SK-N-SH (cell line): ENCODE measurements at regions not wholly inside any gene's neighbourhood (a gene's known extent, or its start where the extent isn't known, plus 50 kb on each side); places are given as distances from the start of the nearest gene placed in this dataset.

Source experiments
- CTCF ChIA-PET: fragments of 300-600, 350-600 bp; formaldehyde crosslinking; extraction: SDS; loops from one replicate; lab custom pipeline; 2021; lab: Yijun Ruan, JAX
- POLR2A ChIA-PET: fragments of 350-600 bp; sonication (Branson Sonifier 250); formaldehyde crosslinking; extraction: SDS; loops from one replicate; lab custom pipeline; 2020; ENCODE audit warnings: antibody characterized with exemption, inconsistent platforms; lab: Yijun Ruan, JAX
- DNase-seq: peaks from one replicate; pipeline ENCODE4 v3.0.0; 2012
- H2AFZ ChIP-seq: fragments of 200-600 bp; sonication (generic); 2 replicates; pipeline ENCODE4 v1.8.1; 2016; ENCODE audit warnings: antibody characterized with exemption, mild to moderate bottlenecking, low read depth
- H3F3A ChIP-seq: fragments of 200-600 bp; sonication (generic); replicated peaks from 2 replicates; pipeline ENCODE3; 2016; ENCODE audit warnings: antibody characterized with exemption, mild to moderate bottlenecking; ENCODE audit not compliant: insufficient read depth
- H3K27ac ChIP-seq, 2 experiments: fragments of 200-500 bp in 1 of 2; fragments of 200-600 bp in 1 of 2; sonication (Bioruptor generic) in 1 of 2; sonication (generic), shearing (Covaris generic) in 1 of 2; 2 replicates each; pipeline versions ENCODE4 v1.5.1 to v1.6.1; 2014 to 2016; ENCODE audit warnings: low read depth in 2 of 2, inconsistent platforms in 1 of 2, low read length in 1 of 2, mild to moderate bottlenecking in 1 of 2, mixed read lengths in 1 of 2
- H3K27me3 ChIP-seq: fragments of 200-600 bp; sonication (generic), shearing (Covaris generic); 2 replicates; pipeline ENCODE4 v1.6.1; 2016; ENCODE audit warnings: mixed run types; ENCODE audit not compliant: insufficient read depth
- H3K36me3 ChIP-seq, 2 experiments: fragments of 200-500 bp in 1 of 2; fragments of 200-600 bp in 1 of 2; sonication (Bioruptor generic) in 1 of 2; sonication (generic) in 1 of 2; replicated peaks in 1 of 2; 2 replicates each; pipeline versions ENCODE3 to v1.5.1; 2014 to 2016; ENCODE audit warnings: low read length in 1 of 2, mild to moderate bottlenecking in 1 of 2; ENCODE audit not compliant: insufficient read depth in 2 of 2, control insufficient read depth in 1 of 2
- H3K4me1 ChIP-seq, 2 experiments: fragments of 200-500 bp in 1 of 2; fragments of 200-600 bp in 1 of 2; sonication (Bioruptor generic) in 1 of 2; sonication (generic), shearing (Covaris generic) in 1 of 2; 2 replicates each; pipeline versions ENCODE4 v1.5.1 to v1.6.1; 2014 to 2016; ENCODE audit warnings: low read depth in 1 of 2, low read length in 1 of 2, mixed run types in 1 of 2; ENCODE audit not compliant: insufficient read depth in 2 of 2, control insufficient read depth in 1 of 2
- H3K4me2 ChIP-seq: fragments of 200-600 bp; sonication (generic), shearing (Covaris generic); 2 replicates; pipeline ENCODE4 v1.6.1; 2017; ENCODE audit warnings: mixed run types
- H3K4me3 ChIP-seq, 2 experiments: fragments of 200-500 bp in 1 of 2; fragments of 200-600 bp in 1 of 2; sonication (Bioruptor generic) in 1 of 2; sonication (generic), shearing (Covaris generic) in 1 of 2; 2 replicates each; pipeline versions ENCODE4 v1.5.1 to v1.8.1; 2014 to 2016; ENCODE audit warnings: low read depth in 2 of 2, inconsistent platforms in 1 of 2, low read length in 1 of 2, mild to moderate bottlenecking in 1 of 2, mixed read lengths in 1 of 2, moderate library complexity in 1 of 2
- H3K79me2 ChIP-seq: fragments of 200-600 bp; sonication (generic); 2 replicates; pipeline ENCODE4 v1.8.1; 2017; ENCODE audit warnings: mild to moderate bottlenecking; ENCODE audit not compliant: insufficient read depth
- H3K9ac ChIP-seq: fragments of 200-600 bp; sonication (generic); 2 replicates; pipeline ENCODE4 v1.6.1; 2017; ENCODE audit warnings: mixed run types
- H3K9me2 ChIP-seq: fragments of 200-600 bp; sonication (generic); 2 replicates; pipeline ENCODE4 v1.6.1; 2017; ENCODE audit warnings: mixed run types
- H3K9me3 ChIP-seq: fragments of 200-600 bp; sonication (generic); 2 replicates; pipeline ENCODE4 v1.6.1; 2017; ENCODE audit warnings: mixed run types, mild to moderate bottlenecking, moderate library complexity
- H4K20me1 ChIP-seq: fragments of 200-600 bp; sonication (generic); 2 replicates; pipeline ENCODE4 v1.6.1; 2017; ENCODE audit warnings: mild to moderate bottlenecking, mixed run types; ENCODE audit not compliant: insufficient read depth
- CHD2 ChIP-seq: fragments of 150-350 bp; IDR thresholded peaks from 2 replicates; pipeline ENCODE4 v1.6.1; 2018; ENCODE audit warnings: low read length; ENCODE audit not compliant: partially characterized antibody
- CTCF ChIP-seq: fragments of 200-600 bp; sonication (generic); IDR thresholded peaks from 2 replicates; pipeline ENCODE4 v1.6.1; 2017; ENCODE audit warnings: antibody characterized with exemption, mild to moderate bottlenecking, moderate library complexity
- ELF1 ChIP-seq: IDR thresholded peaks from 2 replicates; pipeline ENCODE4 v1.4.0; 2012
- EP300 ChIP-seq, 2 experiments: IDR thresholded peaks; 2 replicates each; pipeline versions ENCODE4 v1.4.0 to v1.6.1; 2012; ENCODE audit warnings: borderline replicate concordance in 1 of 2, low read depth in 1 of 2, low read length in 1 of 2
- IRF3 ChIP-seq: fragments of 150-350 bp; IDR thresholded peaks from 2 replicates; pipeline ENCODE4 v1.6.1; 2016; ENCODE audit warnings: mild to moderate bottlenecking, low read depth, low read length
- JUND ChIP-seq: IDR thresholded peaks from 2 replicates; pipeline ENCODE4 v1.4.0; 2012
- MAX ChIP-seq: IDR thresholded peaks from 2 replicates; pipeline ENCODE4 v1.4.0; 2012; ENCODE audit warnings: low read depth
- NRF1 ChIP-seq: IDR thresholded peaks from 2 replicates; pipeline ENCODE4 v1.6.1; 2012; ENCODE audit warnings: low read depth, mild to moderate bottlenecking, low read length
- RAD21 ChIP-seq: IDR thresholded peaks from 2 replicates; pipeline ENCODE4 v1.6.1; 2012; ENCODE audit warnings: mild to moderate bottlenecking, low read length
- REST ChIP-seq: IDR thresholded peaks from 2 replicates; pipeline ENCODE4 v1.6.1; 2012; ENCODE audit warnings: mild to moderate bottlenecking, low read depth, low read length, moderate library complexity
- SIN3A ChIP-seq: IDR thresholded peaks from 2 replicates; pipeline ENCODE4 v1.6.1; 2012; ENCODE audit warnings: low read depth, mild to moderate bottlenecking, low read length, moderate library complexity, borderline replicate concordance
- TAF1 ChIP-seq: IDR thresholded peaks from 2 replicates; pipeline ENCODE4 v1.6.1; 2012; ENCODE audit warnings: low read depth, mild to moderate bottlenecking, low read length, moderate library complexity, borderline replicate concordance
- USF2 ChIP-seq: fragments of 150-350 bp; IDR thresholded peaks from 2 replicates; pipeline ENCODE4 v1.6.1; 2017; ENCODE audit warnings: antibody characterized with exemption, low read length, low read depth, borderline replicate concordance
- ZBTB33 ChIP-seq: IDR thresholded peaks from 2 replicates; pipeline ENCODE4 v1.4.0; 2012; ENCODE audit warnings: low read depth, borderline replicate concordance
- WGBS: methylation state at CpG from one replicate; pipeline ENCODE4 v1.1.6; 2017; ENCODE audit warnings: low lambda C conversion rate; 5-methylcytosine and 5-hydroxymethylcytosine counted together

- Histone ChIP-seq H3K27me3 (no peaks in the 10 kb centered on the region; the same call in 1 of the 2 replicates), H3K27ac (no peak overlapping the region), H2AFZ (no peak overlapping the region), H3K9me3 (no peaks in the 10 kb centered on the region), H3K9me2 (no peaks in the 10 kb centered on the region), H3F3A (no peaks in the 10 kb centered on the region), H3K36me3 (no peaks in the 10 kb centered on the region), H4K20me1 (no peaks in the 10 kb centered on the region), H3K79me2 (no peaks in the 10 kb centered on the region)
- POLR2A ChIA-PET: no interaction called here
- TF ChIP-seq JUND (no peak), RAD21 (no peak), MAX (no peak)
- TF ChIP-seq, all 33 proteins: peak for 0
- WGBS: 56% methylated on average over 5 of the region's 5 CpGs
- Histone ChIP-seq H3K9ac (no peak overlapping the region), H3K4me1 (peaks cover 0 to 2% of the 10 kb centered on the region in 2 experiments; a peak in 1 of 4 replicates), H3K4me3 (no peak overlapping the region), H3K4me2 (no peak overlapping the region)
- CTCF ChIA-PET: interaction anchor here (1.1 kb wide), 1 partner anchor 10 kb away, joined by 3 read pairs; no protein-coding TSS in a partner anchor
- DNase-seq: no peak
Measured at GRCh38 chr4:152020073-152020472, 259.3 kb upstream of the GATB start.

- H3K4me2 ChIP-seq: no peak overlapping the region
Measured at GRCh38 chr4:152016303-152016620, 255.5 kb upstream of the GATB start.

More at GRCh38 chr4:152016303-152016620, 255.5 kb upstream of the GATB start:
- Histone ChIP-seq H3K79me2 (no peaks in the 10 kb centered on the region), H3K27ac (no peak overlapping the region), H3K9me3 (no peaks in the 10 kb centered on the region), H2AFZ (no peak overlapping the region), H3F3A (no peaks in the 10 kb centered on the region), H3K4me3 (no peak overlapping the region), H3K9ac (no peak overlapping the region), H3K27me3 (no peaks in the 10 kb centered on the region; the same call in 1 of the 2 replicates), H3K4me1 (no peaks in the 10 kb centered on the region), H3K9me2 (no peaks in the 10 kb centered on the region), H3K36me3 (no peaks in the 10 kb centered on the region), H4K20me1 (no peaks in the 10 kb centered on the region)
- 65% methylated on average over 5 of the region's 5 CpGs for WGBS
- CTCF ChIA-PET: interaction anchor here (0.6 to 0.9 kb wide), 2 partner anchors 57 to 306 kb away, joined by 3 read pairs; no protein-coding TSS in a partner anchor
- POLR2A ChIA-PET: no interaction called here
- TF ChIP-seq CTCF: no peak
- TF ChIP-seq RAD21: no peak
- no peak for TF ChIP-seq CHD2
- no peak for TF ChIP-seq IRF3
- no peak for TF ChIP-seq MAX
- TF ChIP-seq USF2: no peak
- TF ChIP-seq SIN3A: no peak
- no peak for TF ChIP-seq REST
- TF ChIP-seq NRF1: no peak
- no peak for TF ChIP-seq ELF1
- no peak for TF ChIP-seq TAF1
- no peak for TF ChIP-seq ZBTB33
- no peak for TF ChIP-seq EP300 (IDR thresholded peaks at IDR 0.05; ENCODE audit: borderline replicate concordance in 1 of 2, low read depth in 1 of 2, low read length in 1 of 2)
- no peak for DNase-seq
